IMR-90 (cell line): ENCODE measurements at regions not wholly inside any gene's neighbourhood (a gene's known extent, or its start where the extent isn't known, plus 50 kb on each side); places are given as distances from the start of the nearest gene placed in this dataset.
"Not testable (repeated sequence)": the region's sequence is repeated elsewhere in the genome, so short reads cannot be mapped to it uniquely, and the experiment has no call there.

Source experiments
- ATAC-seq: fragments of 200-7000 bp; cut with Tn5 transposase; 2 replicates; pipeline ENCODE4 v1.9.1; 2020; ENCODE audit warnings: low read depth, mild to moderate bottlenecking, moderate library complexity
- BruUV-seq: library from RNA; stranded (reverse); fragments of 400-500 nt; replicated peaks from 2 replicates; lab custom pipeline; 2021; lab: Mats Ljungman, UMichigan
- CTCF ChIA-PET: fragments of 300-600 bp; formaldehyde crosslinking; extraction: SDS; loops from one replicate; lab custom pipeline; 2021; ENCODE audit warnings: antibody characterized with exemption; lab: Yijun Ruan, JAX
- POLR2A ChIA-PET: fragments of 300-600 bp; sonication (Branson Sonifier 250); formaldehyde crosslinking; loops from one replicate; lab custom pipeline; 2022; ENCODE audit warnings: antibody characterized with exemption; ENCODE audit not compliant: unreplicated experiment; lab: Charles Lee
- DNase-seq: peaks from one replicate; pipeline ENCODE4 v3.0.0; 2013
- H2AFZ ChIP-seq: replicated peaks from 2 replicates; pipeline ENCODE3; 2013; ENCODE audit warnings: low read length, mild to moderate bottlenecking; ENCODE audit not compliant: poor library complexity
- H2AK5ac ChIP-seq: 2 replicates; pipeline ENCODE4 v1.6.1; 2013; ENCODE audit warnings: low read depth, low read length, inconsistent platforms
- H2AK9ac ChIP-seq: replicated peaks from 2 replicates; pipeline ENCODE3; 2013; ENCODE audit warnings: mild to moderate bottlenecking, low read depth, low read length, moderate library complexity; ENCODE audit not compliant: poor library complexity
- H2BK120ac ChIP-seq: 2 replicates; pipeline ENCODE4 v1.6.1; 2013; ENCODE audit warnings: low read depth, low read length, inconsistent platforms
- H2BK15ac ChIP-seq: 3 replicates; pipeline ENCODE4 v1.6.1; 2013; ENCODE audit warnings: low read depth, low read length, inconsistent platforms
- H2BK20ac ChIP-seq: 2 replicates; pipeline ENCODE4 v1.6.1; 2013; ENCODE audit warnings: low read depth, mild to moderate bottlenecking, inconsistent platforms, low read length, moderate library complexity
- H2BK5ac ChIP-seq: 2 replicates; pipeline ENCODE4 v1.6.1; 2013; ENCODE audit warnings: mild to moderate bottlenecking, low read depth, low read length, inconsistent platforms; ENCODE audit not compliant: poor library complexity, severe bottlenecking
- H3K14ac ChIP-seq: replicated peaks from 2 replicates; pipeline ENCODE4 v1.6.1; 2013; ENCODE audit warnings: low read depth, low read length, inconsistent platforms
- H3K18ac ChIP-seq: 2 replicates; pipeline ENCODE4 v1.6.1; 2013; ENCODE audit warnings: low read depth, low read length, control low read depth
- H3K23ac ChIP-seq: 2 replicates; pipeline ENCODE4 v1.6.1; 2013; ENCODE audit warnings: low read depth, low read length, inconsistent platforms
- H3K27ac ChIP-seq: 2 replicates; pipeline ENCODE4 v1.5.1; 2013; ENCODE audit warnings: mild to moderate bottlenecking, control low read depth, low read length; ENCODE audit not compliant: insufficient read depth
- H3K27me3 ChIP-seq: 2 replicates; pipeline ENCODE4 v1.6.1; 2013; ENCODE audit warnings: low read length; ENCODE audit not compliant: control insufficient read depth, insufficient read depth
- H3K36me3 ChIP-seq: 2 replicates; pipeline ENCODE4 v1.6.1; 2013; ENCODE audit warnings: low read length, mixed read lengths; ENCODE audit not compliant: control insufficient read depth, insufficient read depth
- H3K4ac ChIP-seq: 2 replicates; pipeline ENCODE4 v1.6.1; 2013; ENCODE audit warnings: low read depth, low read length, inconsistent platforms
- H3K4me1 ChIP-seq: 2 replicates; pipeline ENCODE4 v1.6.1; 2013; ENCODE audit warnings: low read length, mixed read lengths; ENCODE audit not compliant: control insufficient read depth, insufficient read depth
- H3K4me2 ChIP-seq: 2 replicates; pipeline ENCODE4 v1.6.1; 2013; ENCODE audit warnings: low read depth, mild to moderate bottlenecking, control low read depth, low read length, moderate library complexity
- H3K4me3 ChIP-seq: 2 replicates; pipeline ENCODE4 v1.5.1; 2013; ENCODE audit warnings: low read depth, mild to moderate bottlenecking, control low read depth, low read length, moderate library complexity; ENCODE audit not compliant: insufficient read depth
- H3K56ac ChIP-seq: 2 replicates; pipeline ENCODE4 v1.6.1; 2013; ENCODE audit warnings: low read length, inconsistent platforms; ENCODE audit not compliant: insufficient read depth; ENCODE audit errors: extremely low read depth
- H3K79me1 ChIP-seq, 2 experiments: 2 replicates each; pipeline ENCODE4 v1.6.1; 2013; ENCODE audit warnings: low read length in 2 of 2, inconsistent platforms in 1 of 2, low read depth in 1 of 2
- H3K9ac ChIP-seq: 2 replicates; pipeline ENCODE4 v1.6.1; 2013; ENCODE audit warnings: low read depth, low read length, control low read depth
- H3K9me1 ChIP-seq: 2 replicates; pipeline ENCODE4 v1.6.1; 2013; ENCODE audit warnings: low read length, inconsistent platforms; ENCODE audit not compliant: insufficient read depth
- H3K9me3 ChIP-seq: 2 replicates; pipeline ENCODE4 v1.6.1; 2013; ENCODE audit warnings: low read length; ENCODE audit not compliant: control insufficient read depth, insufficient read depth
- H4K20me1 ChIP-seq: 2 replicates; pipeline ENCODE4 v1.6.1; 2013; ENCODE audit warnings: low read length, inconsistent platforms; ENCODE audit not compliant: insufficient read depth
- H4K5ac ChIP-seq: 2 replicates; pipeline ENCODE4 v1.6.1; 2013; ENCODE audit warnings: mild to moderate bottlenecking, low read depth, low read length, control low read depth
- H4K8ac ChIP-seq, 2 experiments: 2 replicates each; pipeline ENCODE4 v1.6.1; 2013; ENCODE audit warnings: low read depth in 2 of 2, low read length in 2 of 2, control low read depth in 1 of 2, inconsistent platforms in 1 of 2
- H4K91ac ChIP-seq: 2 replicates; pipeline ENCODE4 v1.6.1; 2013; ENCODE audit warnings: low read depth, low read length, inconsistent platforms; ENCODE audit not compliant: insufficient read depth
- WGBS, 2 experiments: methylation state at CpG; one replicate each; pipeline versions ENCODE4 v1.1.5 to v1.1.7; 2013; ENCODE audit warnings: missing lambda C conversion rate in 2 of 2; ENCODE audit not compliant: insufficient read length in 1 of 2; ENCODE audit errors: extremely low coverage in 2 of 2; 5-methylcytosine and 5-hydroxymethylcytosine counted together
- dilution Hi-C: fragments of 300-500 bp; cut with HindIII; formaldehyde crosslinking; loops from one replicate; pipeline ENCODE4 v1.14.3; 2018; ENCODE audit warnings: low sequenced_read_pairs; ENCODE audit not compliant: unreplicated experiment
- in situ Hi-C: fragments of 300-500 bp; cut with MboI; formaldehyde crosslinking; loops from 3 replicates; pipeline ENCODE4 v1.14.3; 2019; ENCODE audit warnings: low sequenced_read_pairs, inconsistent platforms, mixed read lengths
- intact Hi-C: fragments of 100-400 bp; cut with micrococcal nuclease; formaldehyde crosslinking; loops from 2 replicates; pipeline ENCODE4 v1.10.0; 2022

DNA sequence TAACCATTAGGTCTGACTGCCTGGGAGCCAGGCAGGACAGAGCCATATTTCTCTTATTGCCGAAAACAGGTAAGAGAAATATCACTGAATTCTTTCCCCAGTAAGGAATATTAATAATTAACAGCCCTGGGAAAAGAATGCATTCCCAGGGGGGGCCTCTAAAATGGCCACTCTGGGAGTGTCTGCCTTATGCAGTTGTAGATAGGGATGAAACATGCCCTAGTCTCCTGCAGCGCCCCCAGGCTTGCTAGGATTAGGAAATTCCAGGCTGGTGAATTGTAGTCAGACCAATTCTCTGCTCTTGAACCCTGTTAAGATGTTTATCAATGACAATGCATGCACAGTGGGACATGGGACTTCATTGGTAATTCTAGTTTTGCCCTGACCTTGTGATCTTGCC is 317.9 kb upstream of the GLI3 start:
- H2BK120ac ChIP-seq, H3K4me1 ChIP-seq, H3K18ac ChIP-seq, H4K8ac ChIP-seq, H3K4me3 ChIP-seq, POLR2A ChIA-PET, H3K27me3 ChIP-seq, H3K36me3 ChIP-seq, DNase-seq, H3K9ac ChIP-seq, H2AK5ac ChIP-seq, H4K91ac ChIP-seq, H3K79me1 ChIP-seq, H4K5ac ChIP-seq, H2BK20ac ChIP-seq, in situ Hi-C loops, H3K9me3 ChIP-seq, H2BK5ac ChIP-seq, H3K9me1 ChIP-seq, H4K20me1 ChIP-seq, ATAC-seq, H2BK15ac ChIP-seq, H3K4me2 ChIP-seq, H3K27ac ChIP-seq, H3K14ac ChIP-seq, H3K56ac ChIP-seq, dilution Hi-C loops, H3K4ac ChIP-seq, H2AK9ac ChIP-seq, H3K23ac ChIP-seq, BruUV-seq, intact Hi-C loops, H2AFZ ChIP-seq: not testable (repeated sequence)
- no CpG with 5 or more reads among the region's 2 CpGs for WGBS, 2 experiments
- CTCF ChIA-PET: interaction anchor here (0.6 kb wide), 1 partner anchor 115 kb away, joined by 3 read pairs; no protein-coding TSS in a partner anchor
